ENCODE measurements at regions not wholly inside any gene's neighbourhood (a gene's known extent, or its start where the extent isn't known, plus 50 kb on each side); places are given as distances from the start of the nearest gene placed in this dataset.

GRCh38 chr3:87982421-87982820 lies 76.4 kb downstream of the CGGBP1 start:
- POLR2A ChIA-PET (ENCODE audit: low non-redundant PET): no interaction called here
- no peak for TF ChIP-seq EZH2 (IDR thresholded peaks at IDR 0.05; ENCODE audit: borderline replicate concordance, low read depth, low read length, poor library complexity, severe bottlenecking)
- TF ChIP-seq CTCF (conservative IDR thresholded peaks at IDR 0.05; ENCODE audit: low read depth, low read length): no peak
- Histone ChIP-seq H3K9me3 (ENCODE audit: low read depth, low read length, poor library complexity, severe bottlenecking) (peaks cover 17% of the 10 kb centered on the region), H3K27me3 (replicated peaks; ENCODE audit: insufficient read depth, low read depth, low read length, poor library complexity) (no peaks in the 10 kb centered on the region), H3K36me3 (ENCODE audit: insufficient read depth, low read length, poor library complexity, severe bottlenecking) (peaks cover 7% of the 10 kb centered on the region), H3K4me1 (ENCODE audit: insufficient read depth, low read length, poor library complexity, severe bottlenecking) (no peaks in the 10 kb centered on the region), H3K27ac (ENCODE audit: low read depth, low read length, poor library complexity, severe bottlenecking) (no peak overlapping the region), H3K4me3 (ENCODE audit: low read depth, low read length, poor library complexity, severe bottlenecking) (no peak overlapping the region)
- no TSS peak for BruUV-seq (replicated peaks)
- CTCF ChIA-PET: no interaction called here
- intact Hi-C loops (cut with micrococcal nuclease; ENCODE audit: unreplicated experiment): no loop called here
- no peak for DNase-seq (ENCODE audit: low spot score)

- ChIA-PET POLR2A (ENCODE audit: low non-redundant PET) (no interaction called here), CTCF (no interaction called here)
- Histone ChIP-seq H3K9me3 (ENCODE audit: low read depth, low read length, poor library complexity, severe bottlenecking) (peaks cover 17% of the 10 kb centered on the region), H3K4me3 (ENCODE audit: low read depth, low read length, poor library complexity, severe bottlenecking) (no peak overlapping the region), H3K36me3 (ENCODE audit: insufficient read depth, low read length, poor library complexity, severe bottlenecking) (peaks cover 7% of the 10 kb centered on the region), H3K27me3 (replicated peaks; ENCODE audit: insufficient read depth, low read depth, low read length, poor library complexity) (no peaks in the 10 kb centered on the region), H3K4me1 (ENCODE audit: insufficient read depth, low read length, poor library complexity, severe bottlenecking) (peaks cover 11% of the 10 kb centered on the region), H3K27ac (ENCODE audit: low read depth, low read length, poor library complexity, severe bottlenecking) (no peak overlapping the region)
- no TSS peak for BruUV-seq (replicated peaks)
- no peak for TF ChIP-seq EZH2 (IDR thresholded peaks at IDR 0.05; ENCODE audit: borderline replicate concordance, low read depth, low read length, poor library complexity, severe bottlenecking)
- TF ChIP-seq CTCF (conservative IDR thresholded peaks at IDR 0.05; ENCODE audit: low read depth, low read length): no peak
- intact Hi-C loops (cut with micrococcal nuclease; ENCODE audit: unreplicated experiment): no loop called here
- DNase-seq (ENCODE audit: low spot score): peak; percentile 40
These were observed 79.3 kb downstream of the CGGBP1 start for GRCh38 chr3:87979527-87979926.

GRCh38 chr3:87977765-87978164 lies 81.0 kb downstream of the CGGBP1 start:
- DNase-seq (ENCODE audit: low spot score): no peak
- Histone ChIP-seq H3K27ac (ENCODE audit: low read depth, low read length, poor library complexity, severe bottlenecking) (no peak overlapping the region), H3K27me3 (replicated peaks; ENCODE audit: insufficient read depth, low read depth, low read length, poor library complexity) (no peaks in the 10 kb centered on the region), H3K4me1 (ENCODE audit: insufficient read depth, low read length, poor library complexity, severe bottlenecking) (peaks cover 16% of the 10 kb centered on the region), H3K4me3 (ENCODE audit: low read depth, low read length, poor library complexity, severe bottlenecking) (no peak overlapping the region), H3K36me3 (ENCODE audit: insufficient read depth, low read length, poor library complexity, severe bottlenecking) (peaks cover 7% of the 10 kb centered on the region), H3K9me3 (ENCODE audit: low read depth, low read length, poor library complexity, severe bottlenecking) (peaks cover 17% of the 10 kb centered on the region)
- TF ChIP-seq CTCF (conservative IDR thresholded peaks at IDR 0.05; ENCODE audit: low read depth, low read length) (no peak), EZH2 (IDR thresholded peaks at IDR 0.05; ENCODE audit: borderline replicate concordance, low read depth, low read length, poor library complexity, severe bottlenecking) (no peak)
- intact Hi-C loops (cut with micrococcal nuclease; ENCODE audit: unreplicated experiment): no loop called here
- BruUV-seq (replicated peaks): no TSS peak
- ChIA-PET CTCF (no interaction called here), POLR2A (ENCODE audit: low non-redundant PET) (no interaction called here)
